ENCODE measurements at regions not wholly inside any gene's neighbourhood (a gene's known extent, or its start where the extent isn't known, plus 50 kb on each side); places are given as distances from the start of the nearest gene placed in this dataset.

DNA sequence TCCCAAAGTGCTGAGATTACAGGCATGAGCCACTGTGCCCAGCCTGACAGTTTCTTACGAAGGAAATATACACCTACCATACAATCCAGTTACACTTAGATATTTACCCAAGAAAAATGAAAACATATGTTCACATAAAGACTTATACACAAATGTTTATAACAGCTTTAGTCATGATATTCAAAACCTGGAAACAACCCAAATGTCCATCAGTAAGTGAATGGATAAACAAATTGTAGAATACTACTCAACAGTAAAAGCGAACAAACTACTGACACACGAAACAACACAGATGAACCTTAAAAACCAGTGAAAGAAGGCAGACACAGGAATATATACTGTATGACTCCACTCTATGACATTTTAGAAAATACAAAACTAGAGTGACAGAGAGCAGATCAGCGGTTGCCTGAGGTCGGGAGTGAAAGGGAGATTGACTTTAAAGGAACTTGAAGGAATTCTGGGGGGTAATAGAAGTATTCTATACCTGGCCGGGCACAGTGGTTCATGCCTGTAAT lies 83.6 kb downstream of the SPRING1 start:
- DNase-seq, result no peak

DNA sequence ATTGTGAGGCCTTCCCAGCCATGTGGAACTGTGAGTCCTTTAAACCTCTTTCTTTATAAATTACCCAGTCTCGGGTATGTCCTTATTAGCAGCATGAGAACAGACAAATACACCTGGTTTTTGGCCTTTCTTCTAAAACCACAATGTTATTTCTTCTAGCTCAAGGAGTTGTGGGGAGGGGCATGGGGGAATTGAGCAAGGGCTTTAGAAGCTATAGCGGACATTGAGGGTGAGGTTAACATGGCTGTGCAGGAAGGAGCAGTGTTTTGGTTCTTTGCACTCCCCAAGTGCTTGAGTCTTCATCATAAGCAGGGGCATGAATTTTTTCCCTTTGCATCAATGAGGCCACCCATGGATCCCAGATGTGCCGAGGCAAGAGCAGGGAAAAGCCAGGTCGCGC lies 86.8 kb downstream of the SPRING1 start:
- DNase-seq, result no peak

DNA sequence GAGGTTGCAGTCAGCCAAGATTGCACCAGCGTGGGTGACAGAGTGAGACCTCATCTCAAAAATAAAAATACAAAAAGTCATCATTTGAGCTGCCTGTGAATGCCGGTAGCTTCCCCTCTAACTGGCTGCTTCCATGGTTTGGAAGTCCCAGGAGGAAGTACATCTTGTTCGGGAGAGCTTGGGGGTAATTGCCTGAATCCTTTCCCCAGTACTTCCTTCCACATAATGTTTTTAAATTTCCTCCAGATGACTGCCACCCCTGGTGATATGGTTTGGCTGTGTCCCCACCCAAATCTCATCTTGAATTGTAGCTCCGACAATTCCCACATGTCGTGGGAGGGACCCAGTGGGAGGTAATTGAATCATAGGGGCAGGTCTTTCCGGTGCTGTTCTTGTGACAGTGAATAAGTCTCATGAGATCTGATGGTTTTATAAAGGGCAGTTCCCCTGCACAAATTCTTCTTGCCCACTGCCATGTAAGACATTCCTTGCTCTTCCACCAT lies 87.2 kb downstream of the SPRING1 start:
- DNase-seq, result no peak

DNA sequence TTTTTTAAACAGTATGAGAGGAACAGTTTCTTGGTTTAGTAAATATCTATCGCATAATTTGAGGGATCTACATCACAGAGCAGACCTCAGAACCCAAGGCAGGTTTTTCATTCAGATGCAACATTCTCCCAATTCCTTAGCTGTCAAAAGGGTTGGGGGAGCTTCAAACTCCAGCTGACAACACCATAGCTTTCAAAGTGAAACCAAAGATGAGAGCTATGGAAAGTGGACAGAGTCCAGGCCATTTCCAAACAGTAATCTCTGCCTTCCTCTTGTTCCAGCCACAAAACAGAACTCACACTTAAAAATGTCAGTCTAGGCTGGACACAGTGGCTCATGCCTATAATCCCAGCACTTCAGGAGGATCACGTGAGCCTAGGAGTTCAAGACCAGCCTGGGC lies 87.8 kb downstream of the SPRING1 start:
- no peak for DNase-seq

DNA sequence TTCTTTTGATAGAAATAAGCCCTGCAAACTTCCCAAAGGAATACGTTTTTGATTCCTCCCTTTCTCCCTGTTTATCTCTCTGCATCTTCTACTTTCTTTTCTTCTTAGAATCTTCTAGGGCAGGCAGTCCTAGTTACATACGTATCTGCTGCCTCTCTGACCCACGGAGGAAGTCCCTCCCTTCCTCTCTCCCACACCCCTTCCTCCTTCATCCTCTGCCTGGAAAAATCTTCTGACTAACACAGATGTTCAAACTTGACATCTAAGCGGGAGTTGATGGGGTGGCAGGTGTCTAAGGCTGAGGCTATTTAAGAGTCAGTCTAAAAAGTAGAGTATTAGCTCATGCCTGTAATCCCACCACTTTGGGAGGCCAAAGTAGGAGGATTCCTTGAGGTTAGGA lies 88.6 kb downstream of the MAP1LC3B2 start:
- DNase-seq, result no peak

DNA sequence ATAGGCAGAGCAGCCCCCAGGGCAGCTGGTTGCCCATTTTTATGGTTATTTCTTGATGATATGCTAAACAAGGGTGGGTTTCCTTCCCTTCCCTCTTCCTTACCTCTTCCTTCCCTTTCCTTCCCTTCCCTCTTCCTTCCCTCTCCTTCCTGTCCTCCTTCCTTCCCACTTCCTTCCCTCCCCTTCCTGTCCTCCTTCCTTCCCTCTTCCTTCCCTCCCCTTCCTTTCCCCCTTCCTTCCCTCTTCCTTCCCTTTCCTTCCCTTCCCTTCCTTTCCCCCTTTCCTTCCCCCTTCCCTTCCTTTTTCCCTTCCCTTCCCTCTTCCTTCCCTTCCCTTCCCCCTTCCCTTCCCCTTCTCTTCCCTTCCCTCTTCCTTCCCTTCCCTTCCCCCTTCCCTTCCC lies 87.7 kb downstream of the MAP1LC3B2 start:
- no peak for DNase-seq

DNA sequence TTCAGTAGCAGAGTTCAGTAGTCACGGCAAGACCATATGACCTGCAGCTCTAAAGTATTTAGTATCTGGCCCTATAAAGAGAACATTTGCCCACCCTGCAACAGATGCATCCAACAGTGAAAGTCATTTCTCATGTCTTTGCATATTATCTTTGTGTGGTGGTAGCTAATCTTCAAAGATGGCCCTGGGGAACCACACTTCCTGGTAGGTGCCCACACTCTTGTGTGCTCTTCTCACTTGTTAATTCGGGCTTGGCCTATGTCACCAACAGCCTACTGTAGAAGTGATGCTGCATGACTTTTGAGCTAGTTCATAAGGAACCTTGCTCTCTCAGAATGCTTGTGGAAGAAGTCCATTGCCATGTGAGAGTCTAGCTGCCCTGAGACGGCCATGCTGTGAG lies 85.6 kb downstream of the MAP1LC3B2 start:
- no peak for DNase-seq

DNA sequence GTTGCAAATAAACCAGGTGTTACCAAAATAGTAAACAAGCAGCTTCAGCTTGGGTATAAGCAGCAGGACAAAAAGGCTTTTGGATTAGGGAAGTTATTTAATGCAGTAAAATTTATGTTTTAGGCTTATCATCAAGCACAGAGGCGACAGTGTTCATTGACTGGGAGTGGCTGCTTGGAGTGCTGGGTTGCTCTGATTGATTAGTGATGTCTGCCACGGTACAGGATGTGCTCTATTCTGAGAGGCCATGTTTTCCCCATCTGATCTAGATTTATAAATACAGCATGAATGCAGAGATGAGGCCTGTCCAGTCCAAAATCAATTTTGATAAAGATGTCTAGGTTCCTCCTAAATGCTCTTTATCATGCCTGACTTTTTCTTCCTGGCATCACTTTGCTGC lies 83.5 kb downstream of the MAP1LC3B2 start:
- no peak for DNase-seq

DNA sequence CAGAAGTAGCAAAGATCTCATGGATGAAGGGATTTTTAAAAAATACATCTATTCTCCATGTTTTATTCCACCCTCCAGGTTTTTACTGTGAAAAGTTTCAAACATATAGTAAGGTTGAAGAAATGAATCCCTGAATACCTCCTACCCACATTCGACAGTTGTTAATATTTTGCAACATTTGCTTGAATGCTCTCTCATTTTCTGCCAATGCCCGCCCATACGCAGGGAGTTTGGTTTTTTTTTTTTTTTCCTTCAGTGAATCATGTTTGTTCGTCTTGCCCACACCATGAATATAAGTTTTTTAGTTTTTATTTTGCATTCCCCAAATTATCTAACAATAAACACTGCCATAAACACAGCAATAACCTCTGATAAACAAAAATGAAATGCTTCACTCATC lies 82.9 kb downstream of the MAP1LC3B2 start:
- DNase-seq, result no peak

DNA sequence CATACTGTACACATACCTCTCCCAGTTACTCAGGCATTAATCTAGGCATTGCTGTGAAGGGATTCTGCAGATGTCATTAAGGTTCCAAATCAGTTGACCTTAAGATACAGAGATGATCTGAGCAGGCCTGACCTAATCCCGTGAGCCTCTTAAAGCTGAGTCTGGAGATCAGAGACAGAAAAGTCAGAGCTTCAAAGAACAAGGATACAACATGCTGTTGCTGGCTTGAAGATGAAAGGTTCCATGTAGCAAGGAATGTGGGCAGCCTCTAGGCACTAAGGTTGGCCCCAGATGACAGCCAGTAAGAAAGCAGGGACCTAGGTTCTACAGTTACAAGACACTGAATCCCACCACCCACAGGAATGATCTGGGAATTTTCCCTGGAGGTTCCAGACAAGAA lies 81.1 kb downstream of the MAP1LC3B2 start:
- no peak for DNase-seq

DNA sequence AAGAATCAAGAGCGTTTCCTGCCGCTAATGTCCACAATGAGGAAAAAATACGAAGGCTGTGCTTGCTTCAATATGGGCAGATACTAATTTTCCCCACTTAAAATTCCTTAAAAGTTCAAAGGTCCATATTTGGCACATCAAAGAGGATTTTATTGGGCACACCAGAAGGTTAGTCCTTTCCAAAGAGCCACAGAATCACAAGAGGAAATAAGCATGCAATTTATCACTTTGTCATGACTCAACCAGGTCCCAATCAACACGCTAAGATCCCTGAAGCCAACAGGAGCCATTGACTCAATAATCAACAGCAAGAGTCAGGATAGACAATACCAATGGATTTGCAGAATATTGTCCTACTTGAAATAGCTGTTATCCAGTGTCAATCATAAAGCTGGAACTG lies 80.6 kb downstream of the MAP1LC3B2 start:
- no peak for DNase-seq

DNA sequence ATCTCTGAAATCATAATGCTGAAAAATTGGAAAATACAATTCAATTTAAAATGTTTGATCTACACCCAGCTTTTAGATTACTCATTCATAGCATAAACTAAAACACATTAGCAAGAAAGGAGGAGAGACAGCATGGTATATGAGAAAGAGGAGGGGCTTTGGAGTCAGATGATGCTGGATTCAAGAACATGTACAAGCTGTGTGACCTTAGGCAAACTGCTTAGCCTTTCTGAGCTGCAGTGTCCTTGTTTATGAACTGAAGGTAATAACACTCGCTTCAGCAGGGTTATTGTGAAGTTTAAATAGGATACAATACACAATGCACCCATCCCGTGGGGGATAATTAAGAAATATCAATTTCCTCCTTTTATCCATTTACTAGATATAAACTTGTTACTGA lies 79.2 kb downstream of the MAP1LC3B2 start:
- no peak for DNase-seq

DNA sequence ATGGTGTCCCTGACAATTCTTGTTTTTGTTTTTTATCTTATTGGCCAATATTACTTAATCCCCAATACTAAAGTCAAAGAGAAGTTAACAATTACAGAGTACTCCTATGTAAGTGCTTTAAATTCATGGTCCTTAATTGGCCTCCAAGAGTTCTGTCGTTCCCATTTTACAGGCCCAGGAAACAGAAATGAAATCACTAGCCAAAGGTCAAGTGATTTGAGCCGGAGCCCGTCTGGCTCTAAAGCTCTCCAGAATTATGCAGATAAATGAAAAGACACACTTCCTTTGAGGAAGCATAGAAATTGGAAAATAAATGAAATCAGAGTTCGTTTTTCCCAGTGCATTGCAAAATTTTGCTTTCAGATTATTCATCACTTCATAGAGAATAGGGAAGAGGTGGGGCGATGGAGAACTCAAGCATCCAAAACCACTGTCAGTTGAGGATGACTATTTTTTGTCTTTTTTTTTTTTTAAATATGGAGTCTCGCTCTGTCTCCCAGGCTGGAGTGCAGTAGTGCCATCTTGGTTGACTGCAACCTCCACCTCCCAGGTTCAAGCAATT lies 78.5 kb downstream of the MAP1LC3B2 start:
- no peak for DNase-seq

DNA sequence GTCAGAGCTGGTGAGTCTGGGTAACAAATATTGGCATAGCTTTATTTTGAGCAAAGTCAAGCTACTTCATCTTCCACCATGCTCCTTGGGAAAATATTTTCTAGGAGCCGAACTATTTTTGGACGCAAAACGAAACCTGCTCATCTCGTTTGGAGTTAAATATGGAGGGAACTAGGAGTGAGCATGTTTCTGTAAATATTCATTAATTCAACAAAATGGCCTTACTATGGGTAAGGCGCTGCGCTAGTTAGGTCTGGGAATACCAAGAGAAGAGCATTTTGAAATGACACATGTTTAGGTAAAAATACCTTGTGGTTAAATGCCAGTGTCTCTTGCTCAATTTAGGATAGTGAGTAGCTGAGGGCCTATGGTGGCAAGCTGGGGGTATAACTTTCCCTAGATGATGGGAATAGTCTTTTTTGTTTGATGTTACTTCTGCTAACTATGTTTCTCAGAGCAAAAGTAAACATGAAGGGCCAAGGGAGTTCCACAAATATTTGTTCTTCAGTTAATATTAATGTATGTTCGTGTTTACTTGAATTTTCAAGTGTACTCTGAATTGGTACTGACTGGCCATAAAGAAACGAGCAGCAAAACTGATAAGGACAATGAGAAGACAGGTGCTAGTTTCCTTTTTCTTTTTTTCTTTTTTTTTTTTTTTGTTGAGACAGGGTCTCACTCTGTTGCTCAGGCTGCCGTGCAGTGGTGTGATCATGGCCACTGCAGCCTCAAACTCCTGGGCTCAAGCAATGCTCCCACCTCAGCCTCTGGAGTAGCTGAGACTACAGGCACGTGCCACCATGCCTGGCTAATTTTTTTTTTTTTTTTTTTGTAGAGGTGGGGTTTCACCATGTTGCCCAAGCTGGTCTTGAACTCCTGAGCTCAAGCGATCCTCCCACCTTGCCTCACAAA lies 77.7 kb downstream of the MAP1LC3B2 start:
- DNase-seq, result no peak

DNA sequence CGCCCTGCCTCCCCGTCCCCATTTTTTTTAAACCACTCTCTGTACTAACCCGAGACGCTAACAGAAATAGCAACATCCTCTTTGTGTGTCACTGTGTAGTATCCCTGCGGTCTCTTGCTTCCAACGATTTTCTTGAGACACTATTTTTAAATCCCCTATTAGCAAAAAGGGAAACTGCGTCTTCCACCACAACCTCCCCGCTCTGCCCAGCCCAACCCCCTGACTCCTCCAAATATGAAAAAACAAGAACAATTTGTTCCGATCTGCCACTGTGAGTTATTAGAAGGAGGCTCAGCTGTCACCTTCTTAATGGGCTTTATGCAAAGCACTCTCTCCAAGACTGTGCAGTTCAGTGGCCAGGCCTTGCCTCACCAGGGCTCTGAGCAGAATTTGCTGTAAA lies 76.3 kb downstream of the MAP1LC3B2 start:
- DNase-seq, result no peak

DNA sequence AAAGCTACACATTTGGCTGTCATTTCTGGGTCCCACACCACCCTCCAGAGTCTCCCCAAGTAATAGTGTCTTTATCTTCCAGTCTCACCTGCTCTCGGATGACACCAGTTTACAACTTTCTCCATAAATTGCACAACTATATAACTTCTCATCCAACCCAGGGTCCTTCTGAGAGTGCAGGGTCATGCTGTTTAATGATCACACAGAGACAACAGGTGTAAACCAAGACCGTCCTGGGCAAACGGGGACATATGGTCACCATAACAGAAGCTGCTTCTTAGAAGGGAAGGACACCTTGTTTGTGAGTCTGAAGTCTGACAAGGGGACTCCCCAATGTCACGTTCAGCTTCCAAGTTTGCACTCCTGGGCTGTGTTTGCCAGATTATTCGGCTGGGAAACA lies 74.3 kb downstream of the MAP1LC3B2 start:
- no peak for DNase-seq

DNA sequence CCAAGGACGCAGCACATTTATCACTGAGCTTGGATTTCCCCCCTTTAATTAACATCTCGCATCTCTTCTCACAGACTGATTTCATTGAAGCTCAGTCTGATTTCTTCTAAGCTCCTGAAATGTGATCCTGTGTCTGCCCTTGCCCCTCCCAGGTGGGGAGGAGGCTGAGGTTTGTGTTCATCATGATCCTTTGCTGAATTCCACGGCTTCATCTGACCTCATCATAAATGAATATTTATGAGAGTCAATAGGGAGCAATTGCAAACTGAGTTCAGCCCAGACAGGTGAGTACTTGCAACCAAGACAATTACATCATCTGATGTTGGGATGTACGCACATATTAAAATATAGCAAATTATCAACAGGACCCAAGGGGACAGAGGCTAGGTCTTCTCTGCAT lies 72.4 kb downstream of the MAP1LC3B2 start:
- DNase-seq, result no peak

DNA sequence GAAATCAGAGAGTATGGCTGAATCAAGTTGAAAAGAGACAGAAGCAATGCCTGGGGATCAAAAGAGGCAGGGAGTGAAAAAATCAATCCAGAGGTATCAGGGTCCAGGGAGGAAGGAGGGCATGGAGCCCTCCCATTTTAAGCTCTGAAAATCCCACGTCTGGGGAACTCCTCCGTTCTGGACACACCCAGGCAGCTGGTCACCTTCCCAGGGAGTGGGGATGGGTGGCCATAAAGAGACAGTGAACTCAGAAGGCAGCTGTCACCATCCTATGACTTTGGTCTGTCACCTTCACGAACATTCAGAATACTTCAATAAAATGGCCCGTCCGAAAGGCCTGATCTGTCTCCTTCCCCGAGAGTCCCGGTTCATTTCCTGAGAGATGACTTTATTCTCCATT lies 71.6 kb downstream of the MAP1LC3B2 start:
- DNase-seq, result no peak

DNA sequence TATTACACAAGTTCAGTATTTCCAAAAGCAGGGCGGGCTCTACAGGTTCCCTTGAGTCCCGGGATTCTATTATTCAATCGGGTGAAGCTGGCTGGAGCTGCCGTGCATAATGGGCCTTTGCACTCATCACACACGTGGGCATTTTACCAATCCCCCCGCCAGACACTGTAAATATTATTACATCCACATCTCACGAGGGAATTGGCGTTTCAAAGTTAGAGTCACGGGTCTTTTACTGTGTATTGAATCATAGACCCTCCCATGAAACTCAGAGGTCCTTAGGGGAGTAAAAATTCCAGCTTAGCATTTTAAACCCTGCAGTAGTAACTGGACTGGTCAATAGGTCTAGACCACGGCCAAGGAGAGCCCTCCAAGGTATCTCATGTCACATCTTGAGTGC lies 70.3 kb downstream of the MAP1LC3B2 start:
- no peak for DNase-seq

DNA sequence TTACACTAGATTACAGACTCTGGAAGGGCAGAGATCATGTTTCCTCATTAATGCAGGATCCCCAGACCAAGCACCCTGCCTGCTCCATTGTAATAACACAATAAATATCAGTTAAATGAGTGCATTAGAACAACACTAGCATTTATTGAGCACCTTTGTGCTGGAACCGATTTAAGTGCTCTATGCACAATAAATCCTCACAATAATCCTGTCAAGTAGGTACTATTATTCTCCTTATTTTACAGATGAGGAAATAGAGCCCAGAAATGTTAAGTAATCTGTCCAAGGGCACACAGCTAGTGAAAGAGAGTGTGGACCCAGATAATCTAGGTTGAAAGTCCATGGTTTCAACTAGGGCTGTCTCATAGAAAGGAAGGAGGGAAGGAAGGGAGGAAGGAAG lies 69.8 kb downstream of the MAP1LC3B2 start:
- no peak for DNase-seq

DNA sequence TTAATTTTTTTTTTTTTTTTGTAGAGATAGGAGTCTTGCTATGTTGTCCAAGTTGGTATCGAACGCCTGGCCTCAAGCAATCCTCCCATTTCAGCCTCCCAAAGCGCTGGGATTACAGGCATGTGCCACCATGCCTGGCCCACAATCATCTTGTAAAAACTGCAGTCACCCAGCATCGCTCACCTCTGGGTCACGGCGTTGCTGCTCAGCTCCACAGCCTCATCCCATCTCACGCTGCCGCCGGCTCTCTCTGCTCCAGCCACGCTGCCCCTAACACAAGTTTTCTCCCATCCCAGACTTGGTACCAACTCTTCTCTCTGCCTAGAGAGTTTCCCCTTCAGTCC lies 69.2 kb downstream of the MAP1LC3B2 start:
- DNase-seq, result no peak

Data from hypothalamus (tissue), 51 donors.